ENCODE measurements at regions not wholly inside any gene's neighbourhood (a gene's known extent, or its start where the extent isn't known, plus 50 kb on each side); places are given as distances from the start of the nearest gene placed in this dataset.

DNA sequence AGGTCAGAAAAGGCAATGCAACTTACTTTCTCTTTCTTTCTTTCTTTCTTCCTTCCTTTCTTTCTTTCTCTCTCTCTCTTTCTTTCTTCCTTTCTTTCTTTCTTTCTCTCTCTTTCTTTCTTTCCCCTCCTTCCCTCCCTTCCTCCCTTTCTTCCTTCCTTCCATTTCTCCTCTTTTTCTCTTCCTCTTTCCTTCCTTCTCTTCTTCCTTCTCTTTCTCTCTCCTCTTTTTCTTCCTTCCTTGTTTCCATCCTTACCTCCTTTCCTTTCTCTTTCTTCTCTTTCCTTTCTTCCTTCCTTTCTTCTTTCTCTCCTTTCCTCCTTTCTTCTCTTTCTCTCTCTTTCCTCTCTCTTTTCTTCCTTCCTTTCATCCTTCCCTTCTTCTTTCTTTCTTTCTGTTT lies 819.8 kb upstream of the SOX9 start:
- no peaks in the 10 kb centered on the region for H4K20me1 ChIP-seq (replicated peaks; ENCODE audit: control insufficient read depth, extremely low read depth, insufficient read depth, low read length)
- H3K27ac ChIP-seq (ENCODE audit: insufficient read depth, low read depth, low read length): no peak overlapping the region
- peaks cover 9% of the 10 kb centered on the region for H3K9me3 ChIP-seq (replicated peaks; ENCODE audit: control insufficient read depth, insufficient read depth, low read length)
- TF ChIP-seq, protein P1, sequence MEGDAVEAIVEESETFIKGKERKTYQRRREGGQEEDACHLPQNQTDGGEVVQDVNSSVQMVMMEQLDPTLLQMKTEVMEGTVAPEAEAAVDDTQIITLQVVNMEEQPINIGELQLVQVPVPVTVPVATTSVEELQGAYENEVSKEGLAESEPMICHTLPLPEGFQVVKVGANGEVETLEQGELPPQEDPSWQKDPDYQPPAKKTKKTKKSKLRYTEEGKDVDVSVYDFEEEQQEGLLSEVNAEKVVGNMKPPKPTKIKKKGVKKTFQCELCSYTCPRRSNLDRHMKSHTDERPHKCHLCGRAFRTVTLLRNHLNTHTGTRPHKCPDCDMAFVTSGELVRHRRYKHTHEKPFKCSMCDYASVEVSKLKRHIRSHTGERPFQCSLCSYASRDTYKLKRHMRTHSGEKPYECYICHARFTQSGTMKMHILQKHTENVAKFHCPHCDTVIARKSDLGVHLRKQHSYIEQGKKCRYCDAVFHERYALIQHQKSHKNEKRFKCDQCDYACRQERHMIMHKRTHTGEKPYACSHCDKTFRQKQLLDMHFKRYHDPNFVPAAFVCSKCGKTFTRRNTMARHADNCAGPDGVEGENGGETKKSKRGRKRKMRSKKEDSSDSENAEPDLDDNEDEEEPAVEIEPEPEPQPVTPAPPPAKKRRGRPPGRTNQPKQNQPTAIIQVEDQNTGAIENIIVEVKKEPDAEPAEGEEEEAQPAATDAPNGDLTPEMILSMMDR (IDR thresholded peaks at IDR 0.05; ENCODE audit: extremely low read depth in 1 of 2, insufficient read depth in 1 of 2, low read depth in 1 of 2, low read length in 2 of 2): no peak
- TF ChIP-seq GATA2 (IDR thresholded peaks at IDR 0.05; ENCODE audit: insufficient read depth, insufficient read length, low read depth, low read length) (no peak), EZH2 (IDR thresholded peaks at IDR 0.05; ENCODE audit: borderline replicate concordance, low read depth, low read length, severe bottlenecking) (no peak), POLR2AphosphoS5 (IDR thresholded peaks at IDR 0.05; ENCODE audit: insufficient read depth, low read depth, low read length) (no peak)
- ChIA-PET POLR2A (no interaction called here), CTCF (no interaction called here)
- no peak overlapping the region for H3K4me2 ChIP-seq (ENCODE audit: insufficient read depth, low read length)
- no peaks in the 10 kb centered on the region for H3K79me2 ChIP-seq (ENCODE audit: control insufficient read depth, insufficient read depth, low read length)
- no peak overlapping the region for H3K4me3 ChIP-seq (replicated peaks in 1 of 3; ENCODE audit: insufficient read depth in 1 of 3, low read depth in 1 of 3, low read length in 3 of 3)
- no peaks in the 10 kb centered on the region for H3K27me3 ChIP-seq (ENCODE audit: control insufficient read depth in 2 of 2, insufficient read depth in 2 of 2, low read length in 2 of 2)
- no peaks in the 10 kb centered on the region for H3K4me1 ChIP-seq (ENCODE audit: control insufficient read depth, extremely low read depth, insufficient read depth, low read length)
- H2AFZ ChIP-seq (ENCODE audit: low read depth, low read length): no peak overlapping the region
- no TSS peak for BruUV-seq (replicated peaks)
- dilution Hi-C loops (cut with MboI; ENCODE audit: extremely low pct_ligation_motif_present, low sequenced_read_pairs): no loop called here
- FAIRE-seq: no peak
- no peaks in the 10 kb centered on the region for H3K9me1 ChIP-seq (replicated peaks; ENCODE audit: control insufficient read depth, extremely low read depth, insufficient read depth, low read length)
- H3K9ac ChIP-seq (replicated peaks; ENCODE audit: extremely low read depth, insufficient read depth, low read length): no peak overlapping the region
- DNase-seq (ENCODE audit: low read depth, low spot score): no peak
- no peaks in the 10 kb centered on the region for H3K36me3 ChIP-seq (ENCODE audit: control insufficient read depth in 2 of 2, extremely low read depth in 1 of 2, insufficient read depth in 2 of 2, low read length in 2 of 2)
- intact Hi-C loops (cut with micrococcal nuclease): no loop called here

DNA sequence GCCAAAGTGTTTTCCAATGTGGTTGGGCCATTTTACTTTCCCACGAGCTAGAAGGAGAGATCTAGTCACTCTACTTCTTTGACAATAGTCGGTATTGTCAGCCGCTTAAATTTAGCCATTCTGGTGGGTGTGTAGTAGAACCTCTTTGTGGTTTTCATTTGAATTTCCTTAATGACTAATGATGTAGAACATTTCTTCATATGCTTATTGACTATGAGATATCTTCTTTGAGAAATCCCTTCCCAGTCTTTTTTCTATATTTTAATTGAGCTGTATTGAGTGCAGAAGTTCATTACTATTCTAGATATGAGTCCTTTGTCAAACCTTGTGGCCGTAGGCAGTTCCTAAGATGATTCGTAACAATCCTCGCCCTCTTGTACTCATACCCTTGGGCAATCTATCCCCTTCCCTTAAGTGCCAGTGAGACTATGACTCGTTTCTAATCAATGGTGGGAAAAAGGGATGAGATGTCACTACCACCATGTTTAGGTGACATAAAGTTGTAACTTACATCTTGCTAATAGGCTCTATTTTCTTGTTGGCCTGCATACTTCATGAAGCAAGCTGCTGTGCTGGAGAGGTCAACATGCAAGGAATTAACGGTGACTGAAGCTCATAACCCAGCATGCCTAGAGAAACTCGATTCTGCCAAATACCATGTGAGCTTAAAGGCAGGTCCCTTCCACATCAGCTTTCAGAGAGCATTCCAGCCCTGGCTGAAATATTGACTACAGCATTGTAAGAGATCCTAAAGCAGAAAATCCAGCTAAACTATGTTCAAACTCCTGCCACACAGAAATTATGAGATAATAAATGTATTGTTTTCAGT lies 817.9 kb upstream of the SOX9 start:
- Histone ChIP-seq H3K27me3 (ENCODE audit: control insufficient read depth in 2 of 2, insufficient read depth in 2 of 2, low read length in 2 of 2) (no peaks in the 10 kb centered on the region), H3K4me2 (ENCODE audit: insufficient read depth, low read length) (no peak overlapping the region), H3K27ac (ENCODE audit: insufficient read depth, low read depth, low read length) (no peak overlapping the region), H3K4me3 (replicated peaks in 1 of 3; ENCODE audit: insufficient read depth in 1 of 3, low read depth in 1 of 3, low read length in 3 of 3) (no peak overlapping the region), H4K20me1 (replicated peaks; ENCODE audit: control insufficient read depth, extremely low read depth, insufficient read depth, low read length) (no peaks in the 10 kb centered on the region), H3K36me3 (ENCODE audit: control insufficient read depth in 2 of 2, extremely low read depth in 1 of 2, insufficient read depth in 2 of 2, low read length in 2 of 2) (no peaks in the 10 kb centered on the region), H2AFZ (ENCODE audit: low read depth, low read length) (no peak overlapping the region), H3K9ac (replicated peaks; ENCODE audit: extremely low read depth, insufficient read depth, low read length) (no peak overlapping the region), H3K9me3 (replicated peaks; ENCODE audit: control insufficient read depth, insufficient read depth, low read length) (peaks cover 7% of the 10 kb centered on the region), H3K9me1 (replicated peaks; ENCODE audit: control insufficient read depth, extremely low read depth, insufficient read depth, low read length) (no peaks in the 10 kb centered on the region), H3K4me1 (ENCODE audit: control insufficient read depth, extremely low read depth, insufficient read depth, low read length) (no peaks in the 10 kb centered on the region), H3K79me2 (ENCODE audit: control insufficient read depth, insufficient read depth, low read length) (no peaks in the 10 kb centered on the region)
- intact Hi-C loops (cut with micrococcal nuclease) (no loop called here), dilution Hi-C loops (cut with MboI; ENCODE audit: extremely low pct_ligation_motif_present, low sequenced_read_pairs) (no loop called here)
- no peak for DNase-seq (ENCODE audit: low read depth, low spot score)
- no peak for FAIRE-seq
- POLR2A ChIA-PET: no interaction called here
- no TSS peak for BruUV-seq (replicated peaks)
- CTCF ChIA-PET: no interaction called here
- no peak for TF ChIP-seq MYC (IDR thresholded peaks at IDR 0.05; ENCODE audit: low read depth, low read length)
- no peak for TF ChIP-seq EZH2 (IDR thresholded peaks at IDR 0.05; ENCODE audit: borderline replicate concordance, low read depth, low read length, severe bottlenecking)
- TF ChIP-seq, protein P1 (IDR thresholded peaks at IDR 0.05; ENCODE audit: extremely low read depth in 1 of 2, insufficient read depth in 1 of 2, low read depth in 1 of 2, low read length in 2 of 2): no peak

Measured in endothelial cell of umbilical vein (primary cell).